GM18505 (cell line): ENCODE measurements at regions not wholly inside any gene's neighbourhood (a gene's known extent, or its start where the extent isn't known, plus 50 kb on each side); places are given as distances from the start of the nearest gene placed in this dataset.
A peak's percentile ranks its signal among the peaks of the same experiment; 100 is the strongest.

Experiments
- ATAC-seq: cut with Tn5 transposase; IDR thresholded peaks from one replicate; pipeline ENCODE4 v1.9.1; 2021; ENCODE audit not compliant: unreplicated experiment
- POLR2A ChIP-seq: IDR thresholded peaks from 4 replicates; pipeline ENCODE4 v1.6.1; 2011; ENCODE audit warnings: borderline replicate concordance; ENCODE audit not compliant: insufficient read depth, insufficient read length; ENCODE audit errors: extremely low read depth

- no peak for TF ChIP-seq POLR2A
- ATAC-seq, result no peak
Measured at GRCh38 chr7:112876877-112877276, 86.7 kb upstream of the TMEM168 start.

GRCh38 chr7:112874909-112875308, 84.7 kb upstream of the TMEM168 start:
- TF ChIP-seq POLR2A, result no peak
- ATAC-seq, result no peak

DNA sequence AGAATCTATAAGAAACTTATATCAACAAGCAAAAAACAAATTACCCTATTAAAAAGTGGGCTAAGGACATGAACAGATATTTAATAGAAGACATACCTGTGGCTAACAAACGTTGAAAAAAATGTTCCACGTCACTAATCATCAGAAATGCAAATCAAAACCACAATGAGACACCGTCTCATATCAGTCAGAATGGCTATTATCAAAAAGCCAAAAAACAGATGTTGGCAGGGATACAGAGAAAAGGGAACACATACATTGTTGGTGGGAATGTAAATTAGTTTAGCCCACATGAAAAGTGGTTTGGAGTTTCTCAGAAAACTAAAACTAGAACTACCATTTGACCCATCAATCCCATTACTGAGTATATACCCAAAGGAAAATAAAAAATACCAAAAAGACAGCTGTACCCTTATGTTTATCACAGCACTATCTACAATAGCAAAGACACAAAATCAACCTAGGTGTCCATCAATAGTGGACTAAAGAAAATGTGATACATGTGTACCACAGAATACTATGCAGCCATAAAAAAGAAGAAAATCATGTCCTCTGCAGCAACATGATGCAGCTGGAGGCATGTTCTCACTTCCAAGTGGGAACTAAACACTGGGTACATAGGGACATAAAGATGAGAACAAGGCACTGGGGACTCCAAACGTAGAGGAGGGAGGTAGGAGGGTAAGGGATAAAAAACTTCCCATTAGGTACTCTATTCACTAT, 83.8 kb upstream of the TMEM168 start:
- ATAC-seq, result peak; percentile 60
- TF ChIP-seq POLR2A, result no peak

GRCh38 chr7:112869111-112869774, 79.0 kb upstream of the TMEM168 start:
- ATAC-seq, result no peak
- TF ChIP-seq POLR2A, result no peak

- ATAC-seq, result no peak
Measured at GRCh38 chr7:112868609-112869008, 78.4 kb upstream of the TMEM168 start.

GRCh38 chr7:112866424-112866823, 76.2 kb upstream of the TMEM168 start:
- ATAC-seq, result peak; percentile 99
- no peak for TF ChIP-seq POLR2A

More at GRCh38 chr7:112868609-112869008, 78.4 kb upstream of the TMEM168 start:
- no peak for TF ChIP-seq POLR2A

DNA sequence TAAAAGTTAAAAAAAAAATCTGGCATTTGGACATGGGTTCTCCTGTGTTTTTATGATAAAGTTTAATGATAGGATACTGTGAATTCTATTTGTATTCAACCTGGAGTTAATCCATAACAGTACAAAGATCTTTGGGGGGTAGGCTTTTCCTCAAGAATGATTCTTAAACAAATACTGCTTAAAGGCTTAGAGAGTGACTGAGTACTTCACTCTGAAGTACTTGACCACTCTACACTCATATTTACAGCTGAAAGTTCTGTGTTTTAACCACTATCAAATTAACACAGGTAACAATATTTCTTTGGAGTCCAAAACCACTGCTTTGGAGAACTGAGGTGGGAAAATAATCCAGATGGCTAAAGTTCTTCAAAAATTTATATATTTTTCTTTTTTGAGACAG, 74.2 kb upstream of the TMEM168 start:
- TF ChIP-seq POLR2A, result no peak
- ATAC-seq, result no peak

- TF ChIP-seq POLR2A, result no peak
- no peak for ATAC-seq
Measured at GRCh38 chr7:112858838-112859237, 68.6 kb upstream of the TMEM168 start.

DNA sequence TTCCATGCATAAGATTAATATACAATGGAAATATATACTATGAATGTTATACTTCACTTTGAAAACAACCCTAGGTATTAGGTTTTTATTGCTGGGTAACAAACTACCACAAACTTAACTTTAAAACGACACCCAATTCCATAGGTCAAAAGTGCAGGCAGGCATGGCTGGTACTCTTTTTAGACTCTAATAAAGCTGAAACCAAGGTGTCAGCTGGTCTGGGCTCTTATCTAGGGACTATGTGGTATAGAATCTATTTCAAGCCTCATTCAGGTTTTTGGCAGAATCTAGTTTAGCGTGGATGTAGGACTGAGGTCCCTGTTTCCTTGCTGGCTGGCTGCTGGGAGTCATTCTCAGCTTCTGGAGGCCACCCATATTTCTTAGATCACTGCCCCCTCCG, 65.0 kb upstream of the TMEM168 start:
- ATAC-seq, result no peak
- no peak for TF ChIP-seq POLR2A

DNA sequence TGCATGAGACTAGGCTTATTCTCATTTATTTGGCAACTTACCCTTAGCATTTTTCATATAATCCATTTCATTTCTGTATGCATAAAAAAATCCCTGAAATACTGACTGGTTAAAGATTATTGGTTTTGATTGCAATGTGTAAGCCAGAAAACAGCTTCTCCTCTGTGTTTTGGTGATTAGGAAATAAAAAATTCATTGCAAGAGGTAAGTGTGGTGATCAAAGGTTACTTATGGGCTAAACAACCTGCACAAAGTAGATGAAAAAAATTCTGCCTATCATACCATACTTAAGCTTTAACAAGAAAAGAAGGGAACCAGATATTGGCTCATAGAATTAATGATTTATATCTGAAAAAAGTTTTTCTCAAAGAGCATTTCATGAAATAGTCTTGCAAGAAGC, 64.0 kb upstream of the TMEM168 start:
- no peak for ATAC-seq
- TF ChIP-seq POLR2A, result no peak

GRCh38 chr7:112853422-112853821, 63.2 kb upstream of the TMEM168 start:
- ATAC-seq, result no peak
- no peak for TF ChIP-seq POLR2A

DNA sequence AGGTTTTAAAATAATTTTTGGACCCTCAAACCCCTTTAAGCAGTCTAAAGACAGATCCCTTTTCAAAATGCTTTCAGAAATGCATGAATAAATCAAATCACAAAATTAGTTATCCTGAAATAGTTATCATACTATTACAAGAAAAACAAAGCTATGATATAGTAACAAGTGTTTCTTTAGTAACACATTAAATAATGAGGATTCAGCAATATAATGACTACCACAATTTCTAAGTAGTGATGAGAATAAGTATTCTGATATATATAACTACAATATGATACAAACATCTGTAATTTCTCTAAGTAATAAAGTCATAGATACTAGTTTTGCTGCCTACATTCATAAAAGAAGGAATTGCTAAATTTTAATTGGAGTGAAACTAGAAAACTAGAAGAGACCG, 53.0 kb upstream of the TMEM168 start:
- ATAC-seq, result no peak
- no peak for TF ChIP-seq POLR2A
